ENCODE measurements at regions not wholly inside any gene's neighbourhood (a gene's known extent, or its start where the extent isn't known, plus 50 kb on each side); places are given as distances from the start of the nearest gene placed in this dataset.

GRCh38 chr3:194281766-194282165 lies 69.4 kb downstream of the CPN2 start:
- no peak for DNase-seq

- DNase-seq: no peak
Observed at GRCh38 chr3:194282436-194283122, 68.5 kb downstream of the CPN2 start.

GRCh38 chr3:194283221-194284006 lies 67.7 kb downstream of the CPN2 start:
- DNase-seq: no peak

GRCh38 chr3:194284351-194284750 lies 66.8 kb downstream of the CPN2 start:
- no peak for DNase-seq

- no peak for DNase-seq
Observed at GRCh38 chr3:194285024-194285849, 65.9 kb downstream of the CPN2 start.

GRCh38 chr3:194285850-194286197 lies 65.3 kb downstream of the CPN2 start:
- no peak for DNase-seq

GRCh38 chr3:194286375-194287146 lies 64.6 kb downstream of the CPN2 start:
- DNase-seq: no peak

GRCh38 chr3:194287374-194287773 lies 63.8 kb downstream of the CPN2 start:
- no peak for DNase-seq

- no peak for DNase-seq
Observed at GRCh38 chr3:194287977-194288706, 63.0 kb downstream of the CPN2 start.

Data from activated CD4-positive, alpha-beta T cell treated with anti-CD3 and anti-CD28 coated beads, Interleukin-2, Interleukin-6, amounts not matched to agents 100 ng/mL and 50 ng/mL, durations not matched to agents 16 hours and 8 hours (primary cell).